Muscle of leg (tissue), 3 donors: ENCODE measurements at regions not wholly inside any gene's neighbourhood (a gene's known extent, or its start where the extent isn't known, plus 50 kb on each side); places are given as distances from the start of the nearest gene placed in this dataset.
A peak's percentile ranks its signal among the peaks of the same experiment; 100 is the strongest.

Experiments
- DNase-seq: peaks from one replicate; pipeline ENCODE4 v3.0.0; 2013
- H3K27ac ChIP-seq: one replicate; pipeline ENCODE4 v1.5.1; 2013; ENCODE audit warnings: mild to moderate bottlenecking, low read length, control low read depth
- H3K27me3 ChIP-seq: one replicate; pipeline ENCODE4 v1.6.1; 2013; ENCODE audit warnings: low read length; ENCODE audit not compliant: control insufficient read depth, insufficient read depth
- H3K36me3 ChIP-seq: one replicate; pipeline ENCODE4 v1.6.1; 2013; ENCODE audit warnings: low read length; ENCODE audit not compliant: control insufficient read depth, insufficient read depth
- H3K4me1 ChIP-seq: one replicate; pipeline ENCODE4 v1.6.1; 2013; ENCODE audit warnings: low read length; ENCODE audit not compliant: control insufficient read depth, insufficient read depth
- H3K4me3 ChIP-seq: one replicate; pipeline ENCODE4 v1.5.1; 2013; ENCODE audit warnings: low read length, control low read depth
- H3K9me3 ChIP-seq: replicated peaks from 2 replicates; pipeline ENCODE4 v1.6.1; 2013; ENCODE audit warnings: low read depth, low read length; ENCODE audit not compliant: control insufficient read depth
- WGBS: methylation state at CpG from one replicate; pipeline ENCODE4 v1.1.5; 2013; ENCODE audit warnings: missing lambda C conversion rate; ENCODE audit not compliant: insufficient coverage; 5-methylcytosine and 5-hydroxymethylcytosine counted together

GRCh38 chr7:125611582-125611981, 682.0 kb upstream of the POT1 start:
- Histone ChIP-seq H3K27ac (no peak overlapping the region), H3K9me3 (peaks cover 2% of the 10 kb centered on the region)
- no peak for DNase-seq

GRCh38 chr7:125606671-125607070, 677.0 kb upstream of the POT1 start:
- Histone ChIP-seq H3K4me1 (no peaks in the 10 kb centered on the region), H3K9me3 (no peaks in the 10 kb centered on the region), H3K27ac (no peak overlapping the region), H3K4me3 (no peak overlapping the region), H3K27me3 (no peaks in the 10 kb centered on the region), H3K36me3 (no peaks in the 10 kb centered on the region)
- DNase-seq = no peak
- WGBS = no CpG with 5 or more reads among the region's 3 CpGs

More at GRCh38 chr7:125611582-125611981, 682.0 kb upstream of the POT1 start:
- Histone ChIP-seq H3K4me3 (no peak overlapping the region), H3K36me3 (no peaks in the 10 kb centered on the region), H3K4me1 (no peaks in the 10 kb centered on the region), H3K27me3 (no peaks in the 10 kb centered on the region)

GRCh38 chr7:125605241-125605640, 675.6 kb upstream of the POT1 start:
- Histone ChIP-seq H3K4me3 (no peak overlapping the region), H3K27me3 (no peaks in the 10 kb centered on the region), H3K36me3 (no peaks in the 10 kb centered on the region), H3K27ac (no peak overlapping the region), H3K4me1 (no peaks in the 10 kb centered on the region), H3K9me3 (no peaks in the 10 kb centered on the region)
- no CpG with 5 or more reads among the region's 2 CpGs for WGBS
- no peak for DNase-seq

- WGBS = no CpG with 5 or more reads among the region's 1 CpG
- Histone ChIP-seq H3K36me3 (no peaks in the 10 kb centered on the region), H3K9me3 (no peaks in the 10 kb centered on the region), H3K27me3 (no peaks in the 10 kb centered on the region), H3K4me3 (no peak overlapping the region), H3K27ac (no peak overlapping the region), H3K4me1 (no peaks in the 10 kb centered on the region)
- DNase-seq = no peak
Observed at GRCh38 chr7:125602441-125602840, 672.8 kb upstream of the POT1 start.

GRCh38 chr7:125599387-125599786, 669.8 kb upstream of the POT1 start:
- Histone ChIP-seq H3K27me3 (no peaks in the 10 kb centered on the region), H3K36me3 (no peaks in the 10 kb centered on the region), H3K27ac (no peak overlapping the region), H3K4me3 (no peak overlapping the region), H3K4me1 (no peaks in the 10 kb centered on the region), H3K9me3 (no peaks in the 10 kb centered on the region)
- no CpG with 5 or more reads among the region's 3 CpGs for WGBS
- DNase-seq = no peak

GRCh38 chr7:125592331-125592730, 662.7 kb upstream of the POT1 start:
- no peaks in the 10 kb centered on the region for H3K9me3 ChIP-seq
- no peaks in the 10 kb centered on the region for H3K4me1 ChIP-seq
- no CpG with 5 or more reads among the region's 6 CpGs for WGBS
- H3K36me3 ChIP-seq = no peaks in the 10 kb centered on the region
- no peak overlapping the region for H3K4me3 ChIP-seq
- no peak for DNase-seq
- H3K27me3 ChIP-seq = no peaks in the 10 kb centered on the region
- no peak overlapping the region for H3K27ac ChIP-seq

- Histone ChIP-seq H3K27me3 (no peaks in the 10 kb centered on the region), H3K9me3 (no peaks in the 10 kb centered on the region), H3K36me3 (no peaks in the 10 kb centered on the region), H3K4me1 (no peaks in the 10 kb centered on the region), H3K27ac (no peak overlapping the region), H3K4me3 (no peak overlapping the region)
- DNase-seq = peak; percentile 13
- no CpG with 5 or more reads among the region's 4 CpGs for WGBS
Observed at GRCh38 chr7:125573126-125573525, 643.5 kb upstream of the POT1 start.

- no peak overlapping the region for H3K4me3 ChIP-seq
- no peaks in the 10 kb centered on the region for H3K27me3 ChIP-seq
- no peaks in the 10 kb centered on the region for H3K9me3 ChIP-seq
- WGBS = no CpG with 5 or more reads among the region's 1 CpG
- H3K36me3 ChIP-seq = no peaks in the 10 kb centered on the region
- DNase-seq = no peak
- H3K27ac ChIP-seq = no peak overlapping the region
- H3K4me1 ChIP-seq = no peaks in the 10 kb centered on the region
Observed at GRCh38 chr7:125572414-125572813, 642.8 kb upstream of the POT1 start.

GRCh38 chr7:125568799-125569198, 639.2 kb upstream of the POT1 start:
- Histone ChIP-seq H3K4me1 (no peaks in the 10 kb centered on the region), H3K9me3 (no peaks in the 10 kb centered on the region), H3K4me3 (no peak overlapping the region), H3K27me3 (no peaks in the 10 kb centered on the region), H3K36me3 (no peaks in the 10 kb centered on the region), H3K27ac (no peak overlapping the region)
- peak; percentile 1 for DNase-seq
- WGBS = no CpG with 5 or more reads among the region's 4 CpGs

GRCh38 chr7:125567686-125568085, 638.1 kb upstream of the POT1 start:
- H3K27ac ChIP-seq = no peak overlapping the region

GRCh38 chr7:125563964-125564529, 634.4 kb upstream of the POT1 start:
- 77% methylated on average over 5 of the region's 12 CpGs for WGBS
- DNase-seq = no peak
- Histone ChIP-seq H3K36me3 (no peaks in the 10 kb centered on the region), H3K27ac (no peak overlapping the region), H3K9me3 (no peaks in the 10 kb centered on the region), H3K27me3 (no peaks in the 10 kb centered on the region), H3K4me1 (no peaks in the 10 kb centered on the region), H3K4me3 (no peak overlapping the region)

More at GRCh38 chr7:125567686-125568085, 638.1 kb upstream of the POT1 start:
- WGBS = no CpG with 5 or more reads among the region's 2 CpGs
- H3K4me3 ChIP-seq = no peak overlapping the region
- DNase-seq = no peak
- H3K36me3 ChIP-seq = no peaks in the 10 kb centered on the region
- no peaks in the 10 kb centered on the region for H3K27me3 ChIP-seq
- H3K4me1 ChIP-seq = no peaks in the 10 kb centered on the region
- H3K9me3 ChIP-seq = no peaks in the 10 kb centered on the region
